ENCODE measurements at regions not wholly inside any gene's neighbourhood (a gene's known extent, or its start where the extent isn't known, plus 50 kb on each side); places are given as distances from the start of the nearest gene placed in this dataset.

GRCh38 chr13:31469377-31469776 lies 269.6 kb downstream of the B3GLCT start:
- Histone ChIP-seq H3K4me1 (ENCODE audit: control insufficient read depth, insufficient read depth, low read length) (no peaks in the 10 kb centered on the region), H3K36me3 (ENCODE audit: control insufficient read depth in 2 of 2, insufficient read depth in 2 of 2, low read length in 1 of 2) (no peaks in the 10 kb centered on the region), H2AFZ (ENCODE audit: control insufficient read depth, low read depth, low read length) (no peak overlapping the region), H4K20me1 (ENCODE audit: control insufficient read depth, insufficient read depth) (no peaks in the 10 kb centered on the region), H3K9ac (ENCODE audit: control insufficient read depth, insufficient read depth, low read length) (no peak overlapping the region), H3K9me3 (replicated peaks; ENCODE audit: control insufficient read depth, insufficient read depth, low read length) (no peaks in the 10 kb centered on the region), H3K4me3 (no peak overlapping the region), H3K27me3 (replicated peaks in 1 of 2; ENCODE audit: control insufficient read depth in 2 of 2, insufficient read depth in 2 of 2, low read length in 1 of 2) (no peaks in the 10 kb centered on the region), H3K79me2 (ENCODE audit: control insufficient read depth, insufficient read depth, low read length) (no peaks in the 10 kb centered on the region), H3K27ac (ENCODE audit: control insufficient read depth, insufficient read depth) (no peak overlapping the region), H3K4me2 (ENCODE audit: control insufficient read depth, insufficient read depth) (no peak overlapping the region)
- in situ Hi-C loops (cut with MboI): no loop called here
- FAIRE-seq (no peak), DNase-seq (ENCODE audit: low read depth, low spot score) (no peak), ATAC-seq (no peak)
- ChIA-PET SMC1A (ENCODE audit: uncharacterized antibody, unreplicated experiment) (interaction anchor here (1.9 kb wide), 1 partner anchor 23 kb away, joined by 4 read pairs; no protein-coding TSS in a partner anchor), RAD21 (ENCODE audit: unreplicated experiment) (no interaction called here), CTCF (no interaction called here), POLR2A (no interaction called here)
- intact Hi-C loops (cut with micrococcal nuclease; ENCODE audit: unreplicated experiment): no loop called here
- TF ChIP-seq, protein P1, sequence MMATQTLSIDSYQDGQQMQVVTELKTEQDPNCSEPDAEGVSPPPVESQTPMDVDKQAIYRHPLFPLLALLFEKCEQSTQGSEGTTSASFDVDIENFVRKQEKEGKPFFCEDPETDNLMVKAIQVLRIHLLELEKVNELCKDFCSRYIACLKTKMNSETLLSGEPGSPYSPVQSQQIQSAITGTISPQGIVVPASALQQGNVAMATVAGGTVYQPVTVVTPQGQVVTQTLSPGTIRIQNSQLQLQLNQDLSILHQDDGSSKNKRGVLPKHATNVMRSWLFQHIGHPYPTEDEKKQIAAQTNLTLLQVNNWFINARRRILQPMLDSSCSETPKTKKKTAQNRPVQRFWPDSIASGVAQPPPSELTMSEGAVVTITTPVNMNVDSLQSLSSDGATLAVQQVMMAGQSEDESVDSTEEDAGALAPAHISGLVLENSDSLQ (IDR thresholded peaks at IDR 0.05): no peak
- TF ChIP-seq DPF2 (IDR thresholded peaks at IDR 0.05): no peak
- TF ChIP-seq SREBF1 (IDR thresholded peaks at IDR 0.05; ENCODE audit: low read length): no peak
- TF ChIP-seq ZNF592 (IDR thresholded peaks at IDR 0.05): no peak
- no peak for TF ChIP-seq SUPT20H (IDR thresholded peaks at IDR 0.05; ENCODE audit: borderline replicate concordance, control insufficient read depth, low read depth, low read length)
- TF ChIP-seq FOXM1 (IDR thresholded peaks at IDR 0.05; ENCODE audit: low read depth, low read length): no peak
- TF ChIP-seq PML (IDR thresholded peaks at IDR 0.05; ENCODE audit: low read length): no peak
- no peak for TF ChIP-seq NRF1 (conservative IDR thresholded peaks at IDR 0.05; ENCODE audit: low read depth, low read length)
- no peak for TF ChIP-seq CEBPB (IDR thresholded peaks at IDR 0.05; ENCODE audit: borderline replicate concordance in 1 of 2, low read depth in 2 of 2, low read length in 2 of 2)
- no peak for TF ChIP-seq STAT1 (conservative IDR thresholded peaks at IDR 0.05)
- no peak for TF ChIP-seq MEF2A (IDR thresholded peaks at IDR 0.05; ENCODE audit: insufficient read depth, low read depth, low read length)
- no peak for TF ChIP-seq RAD51 (IDR thresholded peaks at IDR 0.05)
- TF ChIP-seq, protein P2, sequence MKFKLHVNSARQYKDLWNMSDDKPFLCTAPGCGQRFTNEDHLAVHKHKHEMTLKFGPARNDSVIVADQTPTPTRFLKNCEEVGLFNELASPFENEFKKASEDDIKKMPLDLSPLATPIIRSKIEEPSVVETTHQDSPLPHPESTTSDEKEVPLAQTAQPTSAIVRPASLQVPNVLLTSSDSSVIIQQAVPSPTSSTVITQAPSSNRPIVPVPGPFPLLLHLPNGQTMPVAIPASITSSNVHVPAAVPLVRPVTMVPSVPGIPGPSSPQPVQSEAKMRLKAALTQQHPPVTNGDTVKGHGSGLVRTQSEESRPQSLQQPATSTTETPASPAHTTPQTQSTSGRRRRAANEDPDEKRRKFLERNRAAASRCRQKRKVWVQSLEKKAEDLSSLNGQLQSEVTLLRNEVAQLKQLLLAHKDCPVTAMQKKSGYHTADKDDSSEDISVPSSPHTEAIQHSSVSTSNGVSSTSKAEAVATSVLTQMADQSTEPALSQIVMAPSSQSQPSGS (IDR thresholded peaks at IDR 0.05; ENCODE audit: low read length): no peak
- no peak for TF ChIP-seq CHD4 (IDR thresholded peaks at IDR 0.05)
- no peak for TF ChIP-seq BMI1 (IDR thresholded peaks at IDR 0.05; ENCODE audit: borderline replicate concordance)
- no peak for TF ChIP-seq ELK1 (IDR thresholded peaks at IDR 0.05; ENCODE audit: low read depth, low read length)
- TF ChIP-seq RUNX3 (IDR thresholded peaks at IDR 0.05; ENCODE audit: low read length): no peak
- TF ChIP-seq TCF3 (IDR thresholded peaks at IDR 0.05; ENCODE audit: borderline replicate concordance, insufficient read depth, low read depth, low read length): no peak
- BruUV-seq (replicated peaks): no TSS peak

Measured in GM12878 (cell line).